Retinal pigment epithelial cell (primary cell): ENCODE measurements at regions not wholly inside any gene's neighbourhood (a gene's known extent, or its start where the extent isn't known, plus 50 kb on each side); places are given as distances from the start of the nearest gene placed in this dataset.

Experiments used
- DNase-seq: peaks from one replicate; pipeline ENCODE4 v3.0.0-alpha.2; 2010; ENCODE audit warnings: low read depth
- H3K4me3 ChIP-seq: 2 replicates; pipeline ENCODE4 v1.5.1; 2011; ENCODE audit warnings: mild to moderate bottlenecking, low read length, control low read depth, moderate library complexity
- TF ChIP-seq, protein P1 (sequence below): conservative IDR thresholded peaks from 2 replicates; pipeline ENCODE4 v1.5.1; 2011; ENCODE audit warnings: low read depth, low read length, control low read depth, inconsistent platforms

DNA sequence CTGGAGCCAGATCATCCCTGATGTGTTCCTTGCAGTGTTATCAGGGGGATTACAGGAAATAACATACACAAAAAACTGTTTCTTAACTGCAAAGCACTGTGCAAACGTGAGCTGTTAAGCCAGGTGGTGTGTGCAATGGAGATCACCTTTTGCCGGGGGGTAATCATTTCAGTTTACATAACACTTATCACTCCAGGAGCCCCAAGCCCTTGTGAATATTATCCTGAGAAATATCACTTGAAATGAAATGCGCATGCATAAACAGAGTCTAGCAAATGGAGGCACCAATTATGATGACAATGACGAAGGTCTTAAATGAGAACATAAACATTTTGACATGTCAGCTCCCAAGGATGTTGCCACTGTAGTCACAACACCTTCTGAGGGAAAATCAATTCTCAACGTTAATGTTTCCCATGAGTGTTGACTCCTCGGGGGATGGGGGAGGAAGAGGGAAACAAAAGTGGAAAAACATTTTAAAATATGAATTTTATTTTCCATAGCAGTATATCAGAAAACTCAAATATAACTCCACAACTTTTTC is 54.5 kb upstream of the RAD23B start:
- H3K4me3 ChIP-seq: no peak overlapping the region
- DNase-seq: no peak
- TF ChIP-seq, protein P1, sequence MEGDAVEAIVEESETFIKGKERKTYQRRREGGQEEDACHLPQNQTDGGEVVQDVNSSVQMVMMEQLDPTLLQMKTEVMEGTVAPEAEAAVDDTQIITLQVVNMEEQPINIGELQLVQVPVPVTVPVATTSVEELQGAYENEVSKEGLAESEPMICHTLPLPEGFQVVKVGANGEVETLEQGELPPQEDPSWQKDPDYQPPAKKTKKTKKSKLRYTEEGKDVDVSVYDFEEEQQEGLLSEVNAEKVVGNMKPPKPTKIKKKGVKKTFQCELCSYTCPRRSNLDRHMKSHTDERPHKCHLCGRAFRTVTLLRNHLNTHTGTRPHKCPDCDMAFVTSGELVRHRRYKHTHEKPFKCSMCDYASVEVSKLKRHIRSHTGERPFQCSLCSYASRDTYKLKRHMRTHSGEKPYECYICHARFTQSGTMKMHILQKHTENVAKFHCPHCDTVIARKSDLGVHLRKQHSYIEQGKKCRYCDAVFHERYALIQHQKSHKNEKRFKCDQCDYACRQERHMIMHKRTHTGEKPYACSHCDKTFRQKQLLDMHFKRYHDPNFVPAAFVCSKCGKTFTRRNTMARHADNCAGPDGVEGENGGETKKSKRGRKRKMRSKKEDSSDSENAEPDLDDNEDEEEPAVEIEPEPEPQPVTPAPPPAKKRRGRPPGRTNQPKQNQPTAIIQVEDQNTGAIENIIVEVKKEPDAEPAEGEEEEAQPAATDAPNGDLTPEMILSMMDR: no peak

DNA sequence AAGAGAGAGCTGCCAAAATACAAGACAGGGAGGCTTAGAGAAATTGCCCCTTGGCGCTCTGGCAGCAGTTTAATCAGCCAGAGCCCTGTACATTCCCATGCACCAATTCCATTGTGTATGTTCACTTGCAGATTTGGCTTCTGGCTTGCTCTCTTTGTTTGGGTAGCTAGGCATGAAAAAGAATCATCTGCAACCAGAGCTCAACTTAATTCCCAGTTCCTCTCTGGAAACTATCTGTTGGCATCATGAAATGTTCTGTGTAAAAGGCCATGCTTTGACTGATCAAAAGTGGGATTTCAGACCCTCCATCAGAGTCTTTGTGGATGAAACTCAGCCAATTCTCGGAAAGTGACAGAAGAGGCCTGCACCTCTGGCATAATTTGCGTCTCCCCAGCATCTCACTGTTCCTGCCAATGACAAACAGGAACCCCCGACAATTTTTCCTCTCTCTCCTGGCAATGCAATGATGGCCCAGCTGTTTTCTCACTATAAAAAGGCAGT is 53.8 kb upstream of the RAD23B start:
- DNase-seq: no peak
- no peak overlapping the region for H3K4me3 ChIP-seq
- TF ChIP-seq, protein P1: no peak
